Activated T-cell treated with anti-CD3 and anti-CD28 coated beads, Interleukin-2, amount 50 U/mL, for 48 hours (primary cell): ENCODE measurements at regions not wholly inside any gene's neighbourhood (a gene's known extent, or its start where the extent isn't known, plus 50 kb on each side); places are given as distances from the start of the nearest gene placed in this dataset.
"Not testable (repeated sequence)": the region's sequence is repeated elsewhere in the genome, so short reads cannot be mapped to it uniquely, and the experiment has no call there.

Experiments
- DNase-seq, 2 experiments: peaks; one replicate each; pipeline ENCODE4 v3.0.0-alpha.2; 2020

DNA sequence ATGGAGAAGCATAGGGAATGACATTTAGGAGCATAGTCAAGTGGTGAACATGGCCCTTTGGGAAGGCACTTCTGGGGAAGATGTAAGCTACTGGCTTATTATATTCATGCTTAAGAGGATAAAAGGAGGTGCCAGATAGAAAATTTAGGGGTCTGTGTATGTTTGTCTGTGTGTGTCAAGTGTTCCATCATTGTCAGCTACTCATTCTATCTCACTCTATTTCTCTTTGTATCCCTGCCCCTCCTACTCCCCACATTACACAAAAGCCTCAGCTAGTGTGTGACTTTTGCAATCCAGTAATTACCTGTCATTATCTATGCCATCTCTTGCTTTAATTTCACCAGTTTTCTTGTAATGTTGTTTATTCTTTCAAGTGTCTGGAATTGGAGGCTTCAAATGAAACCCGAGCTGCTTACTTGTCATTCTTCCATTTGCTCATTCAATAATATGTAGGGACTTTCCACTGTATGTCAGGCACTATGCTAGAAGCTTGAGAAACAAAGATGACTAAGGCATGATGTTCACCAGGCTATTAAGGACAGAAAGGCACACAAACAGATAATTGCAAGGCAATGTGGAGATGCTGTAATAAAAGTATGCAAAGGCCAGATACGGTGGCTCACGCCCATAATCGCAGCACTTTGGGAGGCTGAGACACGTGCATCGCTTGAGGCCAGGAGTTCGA, 229.8 kb upstream of the TEX13C start:
- no peak for DNase-seq

DNA sequence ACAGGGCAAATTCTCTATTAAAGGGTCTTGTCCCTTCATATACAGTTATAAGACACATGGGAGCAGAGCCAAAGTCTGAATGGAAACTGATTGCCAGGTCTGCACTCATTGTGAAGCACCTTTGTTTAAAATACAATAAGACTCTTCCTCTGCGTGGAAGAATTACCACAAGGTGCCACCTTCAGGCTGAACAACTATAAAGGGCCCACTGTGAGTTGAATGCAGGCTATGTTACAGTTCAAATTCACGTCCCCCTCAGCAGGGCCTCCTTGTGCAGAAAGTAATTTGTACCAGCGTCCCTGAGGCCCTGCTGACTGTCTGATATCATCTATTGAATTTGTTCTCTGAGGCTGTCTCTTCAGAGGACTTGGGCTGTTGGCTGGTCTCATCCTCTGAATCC, 225.8 kb upstream of the TEX13C start:
- DNase-seq: no peak

DNA sequence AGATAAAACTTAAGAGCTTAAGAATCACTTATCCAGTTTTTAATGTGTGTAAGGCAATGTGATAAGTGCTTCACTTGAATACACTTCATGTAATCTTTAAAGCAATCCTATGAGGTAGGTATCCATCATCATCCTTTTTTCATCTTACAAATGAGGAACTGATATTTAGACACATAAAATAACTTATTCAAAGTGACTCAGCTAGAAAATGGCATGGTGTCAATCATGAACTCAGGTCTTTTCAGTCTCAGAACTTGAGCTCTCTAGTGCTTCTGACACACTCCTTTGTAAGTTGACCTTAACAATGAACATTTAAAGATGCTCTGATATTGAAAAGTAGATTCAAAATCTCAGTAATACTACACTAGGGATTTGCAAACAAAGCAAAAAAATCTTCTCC, 224.8 kb upstream of the TEX13C start:
- DNase-seq: no peak

DNA sequence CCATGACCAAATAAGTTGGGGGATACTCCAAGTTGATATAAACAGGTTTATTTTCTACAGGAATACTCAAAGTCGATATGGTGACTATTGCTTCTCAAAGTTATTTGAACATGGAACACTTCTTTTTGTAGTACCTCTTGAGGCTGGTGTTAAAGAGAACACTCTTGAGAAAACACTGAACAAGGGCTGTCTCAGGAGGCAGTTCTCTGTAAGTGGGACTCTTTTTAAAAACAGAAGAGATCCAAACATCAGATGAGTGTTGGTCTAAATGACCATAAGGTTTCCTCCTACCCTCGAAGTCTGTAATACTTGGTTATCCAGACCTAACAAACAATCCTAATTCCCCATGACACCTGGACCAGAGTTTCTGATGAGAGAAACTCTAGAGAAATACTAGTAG, 223.2 kb upstream of the TEX13C start:
- no peak for DNase-seq

DNA sequence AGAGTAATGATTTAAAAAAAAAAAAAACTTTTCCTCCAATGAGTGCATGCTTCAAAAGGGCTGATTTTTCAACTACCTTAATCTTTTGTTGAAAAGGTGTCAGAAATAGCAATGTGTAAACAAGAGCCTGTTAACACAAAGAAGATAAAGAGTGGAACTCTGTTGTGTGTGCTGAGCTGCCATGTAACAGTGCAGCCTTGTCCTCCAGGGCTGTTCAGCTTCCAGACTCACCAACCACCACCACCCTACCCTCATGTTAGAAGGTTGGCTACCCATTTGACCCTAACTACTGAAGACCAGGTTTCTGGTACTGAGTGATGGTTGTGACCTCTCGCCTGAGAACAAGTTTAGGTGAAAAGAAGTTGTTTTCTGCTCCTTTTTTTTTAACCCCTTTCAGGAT, 222.8 kb upstream of the TEX13C start:
- DNase-seq: no peak

DNA sequence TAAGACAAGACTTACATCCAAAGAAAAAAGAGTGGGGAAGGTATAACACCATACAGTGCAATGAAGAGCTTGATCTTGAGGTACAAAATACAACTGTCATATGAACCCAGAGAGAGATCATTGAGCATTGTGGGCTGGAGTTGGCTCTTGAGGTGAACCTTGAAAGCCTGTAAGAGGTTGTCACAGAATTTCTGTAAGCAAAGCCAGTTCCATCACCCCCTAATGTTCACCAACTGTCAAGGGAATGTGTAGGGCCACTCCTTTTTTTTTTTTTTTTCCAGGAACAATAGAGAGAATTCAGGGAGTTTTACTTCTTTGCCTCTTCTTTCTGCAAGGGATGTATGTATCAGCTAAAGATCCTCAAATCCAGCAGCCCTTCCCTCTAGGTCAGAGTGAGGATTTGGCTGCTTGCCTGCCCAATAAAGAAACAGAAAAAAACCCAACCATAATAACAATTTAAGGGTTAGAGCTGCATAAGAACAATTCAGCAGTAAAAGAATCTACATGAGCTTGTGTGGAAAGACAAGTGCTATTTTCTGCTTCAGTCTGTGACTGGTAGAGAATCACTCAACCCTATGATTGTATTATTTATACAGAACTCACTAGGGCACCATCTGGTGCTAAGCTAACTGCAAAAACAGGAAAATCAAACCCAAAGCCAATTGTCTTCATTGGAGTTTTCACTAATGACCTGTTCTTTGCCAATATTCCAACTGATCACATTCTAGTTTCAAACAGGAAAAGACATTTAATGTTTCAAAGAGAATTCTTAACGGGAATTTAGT, 217.5 kb upstream of the TEX13C start:
- no peak for DNase-seq

DNA sequence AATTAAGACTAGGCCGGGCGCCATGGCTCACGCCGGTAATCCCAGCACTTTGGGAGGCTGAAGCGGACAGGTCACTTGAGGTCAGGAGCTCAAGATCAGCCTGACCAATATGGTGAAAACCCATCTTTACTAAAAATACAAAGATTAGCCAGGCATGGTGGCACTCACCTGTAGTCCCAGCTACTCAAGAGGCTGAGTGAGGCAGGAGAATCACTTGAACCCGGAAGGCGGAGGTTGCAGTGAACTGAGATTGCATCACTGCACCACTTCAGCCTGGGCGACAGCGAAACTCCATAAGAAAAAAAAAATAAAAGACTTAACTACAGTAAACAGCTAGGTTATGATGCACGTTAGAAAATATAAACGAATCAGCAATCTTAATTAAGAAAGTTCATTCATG, 216.0 kb upstream of the TEX13C start:
- DNase-seq: no peak

DNA sequence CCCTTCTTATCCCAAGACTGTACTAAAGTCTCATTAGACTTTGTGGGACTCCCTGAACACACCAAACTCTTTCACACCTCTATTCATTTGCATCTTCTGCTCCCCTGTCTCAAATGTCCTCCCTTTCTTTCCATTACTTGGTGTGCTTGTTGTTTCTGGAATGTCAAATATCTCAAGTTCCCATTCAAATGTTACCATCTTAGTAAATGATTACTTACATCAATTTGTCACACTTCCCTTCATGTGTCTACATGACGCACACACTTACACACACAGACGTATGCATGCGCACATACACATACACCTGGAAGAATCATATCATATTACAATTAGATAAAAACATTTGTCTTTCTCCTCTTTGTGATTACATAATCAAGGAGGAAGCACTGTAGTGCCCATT, 210.8 kb upstream of the TEX13C start:
- no peak for DNase-seq

DNA sequence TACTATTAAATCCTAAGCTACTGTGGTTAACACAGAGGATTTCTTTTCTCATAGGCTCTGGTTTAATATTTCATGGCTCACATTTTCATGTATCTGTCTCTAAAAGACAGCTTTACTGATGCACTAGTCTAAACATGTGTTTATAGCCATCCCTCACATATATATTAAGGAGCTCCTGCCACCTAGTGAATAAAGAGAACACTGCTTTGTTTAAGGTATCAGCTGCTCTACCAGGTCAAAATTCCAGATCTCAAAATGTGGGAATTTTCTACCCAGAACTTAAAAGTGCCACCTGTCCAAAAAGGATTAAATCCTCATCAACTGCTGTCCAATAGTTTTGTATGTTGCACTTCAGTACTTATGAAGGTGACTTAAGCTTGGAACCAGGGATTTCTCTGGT, 188.5 kb upstream of the TEX13C start:
- DNase-seq: no peak

DNA sequence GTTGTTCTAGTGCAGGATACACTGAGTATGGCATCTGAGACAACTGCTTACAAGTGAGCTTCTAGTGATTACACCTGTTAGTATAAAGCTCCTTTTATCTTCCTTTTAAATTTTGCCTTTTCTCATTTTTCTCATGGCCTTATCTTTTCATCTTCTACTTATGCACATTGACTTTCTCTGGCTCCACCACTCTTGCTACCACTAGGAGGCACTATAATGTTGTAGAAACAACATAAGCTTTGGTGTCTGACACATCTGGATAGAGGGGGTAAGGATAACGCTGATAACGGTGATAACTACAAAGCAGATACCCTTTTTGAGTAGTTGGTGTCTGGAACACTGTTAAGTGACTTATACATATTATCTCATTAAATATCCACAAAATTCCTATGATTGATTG, 187.4 kb upstream of the TEX13C start:
- no peak for DNase-seq

DNA sequence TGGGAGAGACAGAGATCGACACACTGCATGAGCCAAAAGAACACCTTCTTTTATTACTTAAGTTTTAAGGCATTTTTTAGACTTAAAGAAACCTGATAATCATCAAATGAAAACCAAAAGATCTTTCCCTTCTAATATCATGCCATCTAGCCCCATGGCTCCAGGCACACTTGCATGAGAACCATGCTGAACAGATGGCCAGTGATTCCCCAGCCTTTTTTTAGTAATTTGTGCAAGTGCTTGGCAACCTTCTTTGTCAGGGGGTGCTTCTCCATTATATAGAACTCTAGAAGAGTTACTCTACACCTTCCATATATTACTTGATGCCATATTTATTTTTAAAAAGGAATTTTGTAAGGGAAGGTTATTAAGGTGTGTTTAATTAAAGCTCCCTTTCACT, 182.2 kb upstream of the TEX13C start:
- DNase-seq: no peak

DNA sequence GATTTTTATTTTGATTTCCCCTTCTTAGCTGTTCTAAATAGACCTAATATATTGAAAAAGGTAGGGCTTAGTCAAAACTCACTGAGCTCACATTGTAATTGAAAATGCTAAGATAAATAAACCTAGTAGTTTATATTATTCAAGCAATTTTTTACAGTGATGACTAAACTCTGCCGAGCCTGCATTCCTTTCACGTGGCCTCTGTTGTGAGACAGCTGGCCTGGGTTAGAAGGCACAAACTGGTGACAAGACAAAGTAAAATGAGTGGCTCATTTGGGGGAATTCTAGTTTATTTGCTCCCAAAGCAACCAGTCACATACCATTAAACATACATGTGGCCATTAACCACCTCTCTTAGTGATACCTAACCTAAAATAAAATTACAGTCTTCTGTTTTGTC, 169.4 kb upstream of the TEX13C start:
- DNase-seq: no peak

DNA sequence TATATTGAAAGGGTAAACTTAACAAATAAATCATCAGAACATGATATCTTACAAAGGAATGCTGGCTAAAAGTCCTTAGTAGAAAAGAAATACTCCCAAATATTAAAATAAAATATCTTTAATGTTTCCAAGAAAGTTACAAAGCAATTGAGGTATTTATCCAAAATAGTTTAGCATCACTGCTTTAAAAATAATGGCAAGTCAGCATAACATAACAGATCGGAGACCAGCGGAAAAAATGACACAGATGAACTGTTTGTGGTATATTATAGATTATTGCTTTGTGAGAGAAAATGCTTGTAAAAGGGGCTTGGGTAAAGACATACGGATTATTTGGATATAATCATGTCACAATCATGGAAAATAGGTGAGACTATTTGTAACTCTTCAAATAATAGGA, 168.5 kb upstream of the TEX13C start:
- DNase-seq: no peak

DNA sequence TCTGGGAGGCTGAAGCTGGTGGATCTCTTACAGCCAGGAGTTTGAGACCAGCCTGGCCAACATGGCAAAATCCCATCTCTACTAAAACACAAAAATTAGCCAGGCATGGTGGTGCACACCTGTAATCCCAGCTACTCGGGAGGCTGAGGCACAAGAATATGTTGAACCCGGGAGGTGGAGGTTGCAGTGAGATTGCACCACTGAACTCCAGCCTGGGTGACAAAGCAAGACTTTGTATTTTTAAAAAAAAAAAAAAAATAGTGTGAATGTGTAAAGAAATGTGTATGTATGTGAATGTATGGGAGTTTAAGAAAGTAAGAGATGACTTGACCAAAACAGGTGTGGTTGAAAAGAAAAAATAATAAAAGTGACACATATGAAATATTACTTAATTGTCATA, 167.7 kb upstream of the TEX13C start:
- DNase-seq: no peak

DNA sequence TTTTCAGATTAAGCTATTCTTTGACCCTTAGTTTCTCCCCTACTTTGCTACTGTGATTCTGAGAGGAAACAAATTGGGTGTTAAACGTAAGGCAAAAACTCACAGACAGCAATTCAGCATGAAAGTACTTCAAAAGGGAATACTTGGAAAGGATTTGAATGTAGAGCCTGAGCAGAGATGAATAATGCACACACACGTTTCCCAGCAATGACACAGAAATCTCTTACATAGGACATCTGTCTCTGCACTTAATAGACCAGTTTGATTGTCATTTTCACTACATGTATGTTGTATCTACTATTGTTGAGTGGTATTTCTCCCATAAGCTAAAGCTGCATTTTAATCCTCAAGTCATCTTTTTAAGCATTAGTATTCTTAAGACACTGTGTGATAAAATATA, 166.1 kb upstream of the TEX13C start:
- no peak for DNase-seq

DNA sequence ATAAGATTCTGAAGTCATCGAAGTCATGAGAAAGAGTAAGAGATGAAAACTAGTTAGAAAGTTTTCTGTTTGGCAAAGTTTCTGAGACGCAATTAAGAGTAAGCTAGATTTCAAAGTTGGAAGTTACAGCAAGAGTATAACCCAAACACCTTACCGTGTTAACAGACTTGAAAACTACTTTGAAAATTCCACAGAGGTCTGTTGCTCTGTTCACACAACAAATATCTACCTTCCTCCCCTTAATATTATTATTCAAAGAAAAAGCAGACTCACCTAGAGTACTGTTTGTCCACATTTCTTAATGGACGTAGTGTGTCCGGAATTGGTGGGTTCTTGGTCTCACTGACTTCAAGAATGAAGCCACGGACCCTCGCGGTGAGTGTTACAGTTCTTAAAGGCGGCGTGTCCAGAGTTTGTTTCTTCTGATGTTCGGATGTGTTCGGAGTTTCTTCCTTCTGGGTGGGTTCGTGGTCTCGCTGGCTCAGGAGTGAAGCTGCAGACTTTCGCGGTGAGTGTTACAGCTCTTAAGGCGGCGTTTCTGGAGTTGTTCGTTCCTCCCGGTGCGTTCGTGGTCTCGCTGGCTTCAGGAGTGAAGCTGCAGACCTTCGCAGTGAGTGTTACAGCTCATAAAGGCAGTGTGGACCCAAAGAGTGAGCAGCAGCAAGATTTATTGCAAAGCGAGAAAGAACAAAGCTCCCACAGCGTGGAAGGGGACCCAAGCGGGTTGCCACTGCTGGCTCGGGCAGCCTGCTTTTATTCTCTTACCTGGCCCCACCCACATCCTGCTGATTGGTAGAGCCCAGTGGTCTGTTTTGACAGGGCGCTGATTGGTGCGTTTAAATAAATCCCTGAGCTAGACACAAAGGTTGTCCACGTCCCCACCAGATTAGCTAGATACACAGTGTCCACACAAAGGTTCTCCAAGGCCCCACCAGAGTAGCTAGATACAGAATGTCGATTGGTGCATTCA, 165.1 kb upstream of the TEX13C start:
- not testable (repeated sequence) for DNase-seq

DNA sequence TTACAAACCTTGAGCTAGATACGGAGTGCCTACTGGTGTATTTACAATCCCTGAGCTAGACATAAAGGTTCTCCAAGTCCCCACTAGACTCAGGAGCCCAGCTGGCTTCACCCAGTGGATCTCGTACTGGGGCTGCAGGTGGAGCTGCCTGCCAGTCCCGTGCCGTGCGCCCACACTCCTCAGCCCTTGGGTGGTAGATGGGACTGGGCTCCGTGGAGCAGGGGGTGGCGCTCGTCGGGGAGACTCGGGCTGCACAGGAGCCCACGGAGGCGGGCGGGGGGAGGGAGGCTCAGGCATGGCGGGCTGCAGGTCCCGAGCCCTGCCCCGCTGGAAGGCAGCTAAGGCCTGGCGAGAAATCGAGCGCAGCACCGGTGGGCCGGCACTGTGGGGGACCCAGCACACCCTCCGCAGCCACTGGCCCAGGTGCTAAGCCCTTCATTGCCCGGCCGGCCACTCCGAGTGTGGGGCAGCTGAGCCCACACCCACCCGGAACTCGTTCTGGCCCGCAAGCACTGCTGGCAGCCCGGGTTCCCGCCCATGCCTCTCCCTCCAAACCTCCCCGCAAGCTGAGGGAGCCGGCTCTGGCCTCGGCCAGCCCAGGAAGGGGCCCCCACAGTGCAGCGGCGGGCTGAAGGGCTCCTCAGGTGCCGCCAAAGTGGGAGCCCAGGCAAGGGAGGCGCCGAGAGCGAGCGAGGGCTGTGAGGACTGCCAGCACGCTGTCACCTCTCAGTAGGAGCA, 164.2 kb upstream of the TEX13C start:
- not testable (repeated sequence) for DNase-seq

DNA sequence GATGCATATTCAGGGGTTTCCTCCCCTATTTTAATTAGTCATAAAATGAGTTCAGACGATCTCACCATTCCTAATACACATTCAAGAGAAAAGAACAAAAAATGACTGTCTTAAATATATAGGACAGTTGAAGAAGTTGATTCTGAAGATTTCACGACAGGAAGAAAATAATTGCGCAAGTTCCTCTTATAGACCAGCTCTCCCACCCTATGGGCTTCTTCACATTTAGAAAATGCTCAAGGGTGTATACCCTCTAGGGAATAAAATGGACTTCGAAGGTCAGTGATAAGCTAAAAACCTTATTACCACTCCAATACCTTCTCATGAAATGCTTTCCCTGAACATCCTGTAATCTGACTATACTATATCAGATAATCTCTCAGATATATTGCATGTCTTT, 149.2 kb upstream of the TEX13C start:
- DNase-seq: no peak

DNA sequence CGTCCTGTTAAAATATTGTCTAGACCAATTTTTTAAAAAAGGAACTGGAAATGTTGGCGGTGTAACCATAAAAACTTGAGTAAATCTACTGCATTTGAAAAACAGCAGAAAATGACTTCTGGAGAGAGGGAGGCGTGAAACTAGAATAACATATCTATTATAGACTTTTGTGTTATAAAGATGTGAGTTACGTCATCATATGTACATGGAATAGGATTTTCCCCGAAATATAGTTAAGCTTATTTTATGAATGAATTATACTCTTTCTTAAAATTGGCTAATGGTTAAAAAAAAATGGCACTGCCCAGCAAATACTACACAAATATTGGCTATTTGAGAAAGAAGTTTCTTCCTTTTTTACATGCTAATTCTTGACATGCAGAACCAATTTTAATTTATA, 147.1 kb upstream of the TEX13C start:
- no peak for DNase-seq

DNA sequence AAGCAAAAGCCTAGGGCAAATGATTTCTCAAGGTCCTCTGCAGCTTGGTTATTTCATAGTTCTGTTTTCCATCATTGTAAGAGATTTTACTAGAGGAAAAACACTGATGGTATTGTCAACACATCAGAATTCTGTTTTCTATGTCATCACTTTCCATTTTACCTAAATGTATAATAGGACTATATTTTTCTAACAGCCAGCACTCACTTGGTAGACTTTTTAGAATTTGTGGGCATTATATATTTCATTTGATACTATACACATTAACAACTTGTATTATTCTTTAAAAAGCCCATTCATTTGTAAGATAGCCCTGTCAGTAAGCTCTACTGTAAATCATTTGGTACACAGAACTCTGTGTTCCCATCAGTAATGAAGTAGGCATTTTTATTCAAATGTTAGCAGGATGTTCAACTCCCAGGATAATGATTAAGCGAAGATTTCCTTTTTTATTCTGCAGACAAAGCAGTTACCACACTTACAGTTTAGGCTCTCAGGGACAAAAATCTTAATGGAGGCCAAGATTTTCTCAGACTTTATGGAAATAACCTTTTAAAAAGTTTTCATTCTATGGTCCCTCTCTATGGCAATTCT, 143.6 kb upstream of the TEX13C start:
- DNase-seq: no peak

DNA sequence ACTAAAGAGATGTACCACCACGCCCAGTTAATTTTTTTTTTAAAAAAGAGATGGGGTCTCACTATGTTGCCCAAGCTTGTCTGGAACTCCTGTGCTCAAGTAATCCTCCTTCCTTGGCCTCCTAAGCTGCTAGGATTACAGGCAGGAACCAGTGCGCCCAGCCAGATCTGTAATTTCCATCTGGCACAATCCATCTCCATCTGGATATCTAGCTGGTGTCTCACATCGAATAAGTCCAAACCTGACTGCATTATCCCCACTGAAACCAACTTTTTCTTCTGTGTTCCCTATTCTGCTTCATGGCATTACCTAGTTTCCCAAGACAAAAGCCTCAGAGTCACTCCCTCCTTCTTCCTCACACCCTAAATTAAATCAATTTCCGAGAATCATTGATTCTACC, 125.8 kb upstream of the TEX13C start:
- DNase-seq: no peak

DNA sequence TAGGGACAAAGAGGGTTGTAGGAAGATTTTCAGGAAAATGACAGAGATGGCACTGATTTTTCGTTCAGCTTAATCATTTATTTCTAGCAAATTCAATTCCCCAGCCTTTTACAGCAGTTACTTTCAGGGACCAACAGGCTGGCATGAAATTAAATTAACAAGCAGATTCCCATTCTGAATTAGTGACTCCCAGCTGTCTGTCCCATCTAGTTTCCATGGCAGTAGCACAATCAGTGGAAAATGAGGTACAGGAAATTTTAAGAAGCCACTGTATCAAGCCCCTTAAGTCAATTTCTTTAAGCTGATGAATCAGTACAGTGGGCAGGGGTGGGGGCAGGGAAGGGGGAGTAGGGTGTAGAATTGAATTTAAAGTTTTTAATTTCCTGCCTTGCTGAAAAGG, 121.1 kb upstream of the TEX13C start:
- DNase-seq: no peak
